ENCODE measurements at regions not wholly inside any gene's neighbourhood (a gene's known extent, or its start where the extent isn't known, plus 50 kb on each side); places are given as distances from the start of the nearest gene placed in this dataset.

DNA sequence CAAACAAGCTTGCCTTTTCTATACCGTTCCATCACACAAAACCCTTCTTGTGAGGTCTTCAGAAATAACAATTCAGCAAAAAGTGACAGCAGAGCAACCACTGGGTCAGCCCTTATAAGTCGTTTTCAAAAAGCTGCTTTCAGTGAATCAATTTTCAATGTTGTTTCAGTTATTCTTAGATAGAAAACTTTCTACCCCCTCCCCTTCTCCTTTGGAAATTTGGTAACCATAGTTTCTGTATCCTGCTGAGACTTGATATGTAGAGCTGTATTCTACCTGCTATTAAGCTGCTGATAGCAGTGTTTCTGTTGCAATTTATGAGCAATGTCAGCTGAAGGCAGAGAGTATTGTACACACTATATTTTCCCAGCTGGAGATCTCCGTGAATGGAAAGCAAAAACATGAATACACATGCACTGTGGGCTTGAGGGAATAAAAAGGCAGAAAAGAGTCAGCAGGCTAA is 75.7 kb downstream of the ZNF608 start:
- Mint-ChIP-seq H3K36me3 (no peaks in the 10 kb centered on the region), H3K9me3 (no peaks in the 10 kb centered on the region), H3K27me3 (no peaks in the 10 kb centered on the region), H3K27ac (no peak overlapping the region), H3K4me3 (no peak overlapping the region), H3K4me1 (peaks cover 14% of the 10 kb centered on the region)
- DNase-seq (ENCODE audit: low spot score in 2 of 2) = no peak
- ATAC-seq (ENCODE audit: low read depth) = no peak

DNA sequence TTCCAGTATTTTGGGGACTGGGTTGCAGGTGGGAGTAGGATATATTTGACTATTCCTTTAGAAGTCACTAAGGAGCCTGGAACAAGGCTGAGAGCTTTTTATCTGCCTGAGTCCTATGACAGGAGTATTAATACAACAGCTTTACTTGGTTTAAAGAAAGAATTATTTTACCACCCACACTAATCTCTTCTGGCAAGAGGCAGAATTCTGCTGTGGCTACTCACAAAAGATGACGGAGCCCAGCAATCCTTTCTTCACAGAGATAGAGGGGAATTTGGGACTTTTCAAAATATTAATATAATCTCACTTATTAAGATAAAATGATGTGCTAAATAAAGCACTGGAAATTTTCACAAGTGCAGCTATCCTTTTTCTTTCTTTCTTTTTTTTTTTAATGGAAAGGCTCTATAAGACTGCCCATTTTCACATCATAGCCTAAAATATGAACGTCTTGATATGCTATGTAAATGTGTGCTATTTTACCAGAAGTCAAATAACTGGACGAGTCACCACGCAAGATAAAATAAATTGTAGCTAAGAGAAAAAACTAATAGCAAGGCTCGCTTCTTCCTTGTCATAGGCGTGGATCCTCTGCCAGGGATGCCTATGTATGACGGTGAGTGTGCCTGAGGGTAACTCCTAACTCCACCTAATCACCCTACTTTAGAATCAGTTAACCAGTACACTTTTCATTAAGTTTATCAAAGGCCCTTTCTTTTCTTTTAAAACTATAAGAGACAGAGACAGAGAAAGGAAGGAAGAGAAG is 76.3 kb downstream of the ZNF608 start:
- Mint-ChIP-seq H3K4me1 (peaks cover 14% of the 10 kb centered on the region), H3K4me3 (no peak overlapping the region), H3K27me3 (no peaks in the 10 kb centered on the region), H3K27ac (no peak overlapping the region), H3K36me3 (no peaks in the 10 kb centered on the region), H3K9me3 (no peaks in the 10 kb centered on the region)
- DNase-seq (ENCODE audit: low spot score in 2 of 2) (no peak), ATAC-seq (ENCODE audit: low read depth) (no peak)

DNA sequence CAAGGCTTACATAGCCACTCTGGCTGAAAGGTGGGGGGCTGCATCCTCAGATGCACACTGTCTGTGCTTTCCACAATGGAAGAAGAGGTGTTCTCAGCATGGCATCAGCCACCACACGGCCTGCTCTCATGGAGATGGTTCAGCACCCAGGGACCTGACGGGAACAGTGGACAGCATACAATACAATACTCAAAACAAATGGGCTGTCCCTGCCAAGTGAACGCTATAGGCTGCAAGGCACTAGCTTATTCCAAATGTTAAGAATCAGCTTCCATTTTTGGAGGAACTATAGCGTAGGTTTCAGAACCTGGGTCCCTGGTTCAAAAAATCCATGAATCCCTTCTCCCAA is 77.2 kb downstream of the ZNF608 start:
- Mint-ChIP-seq H3K9me3 (no peaks in the 10 kb centered on the region), H3K4me3 (no peak overlapping the region), H3K36me3 (no peaks in the 10 kb centered on the region), H3K4me1 (peaks cover 14% of the 10 kb centered on the region), H3K27me3 (no peaks in the 10 kb centered on the region), H3K27ac (no peak overlapping the region)
- ATAC-seq (ENCODE audit: low read depth) = no peak
- DNase-seq (ENCODE audit: low spot score in 2 of 2) = no peak

DNA sequence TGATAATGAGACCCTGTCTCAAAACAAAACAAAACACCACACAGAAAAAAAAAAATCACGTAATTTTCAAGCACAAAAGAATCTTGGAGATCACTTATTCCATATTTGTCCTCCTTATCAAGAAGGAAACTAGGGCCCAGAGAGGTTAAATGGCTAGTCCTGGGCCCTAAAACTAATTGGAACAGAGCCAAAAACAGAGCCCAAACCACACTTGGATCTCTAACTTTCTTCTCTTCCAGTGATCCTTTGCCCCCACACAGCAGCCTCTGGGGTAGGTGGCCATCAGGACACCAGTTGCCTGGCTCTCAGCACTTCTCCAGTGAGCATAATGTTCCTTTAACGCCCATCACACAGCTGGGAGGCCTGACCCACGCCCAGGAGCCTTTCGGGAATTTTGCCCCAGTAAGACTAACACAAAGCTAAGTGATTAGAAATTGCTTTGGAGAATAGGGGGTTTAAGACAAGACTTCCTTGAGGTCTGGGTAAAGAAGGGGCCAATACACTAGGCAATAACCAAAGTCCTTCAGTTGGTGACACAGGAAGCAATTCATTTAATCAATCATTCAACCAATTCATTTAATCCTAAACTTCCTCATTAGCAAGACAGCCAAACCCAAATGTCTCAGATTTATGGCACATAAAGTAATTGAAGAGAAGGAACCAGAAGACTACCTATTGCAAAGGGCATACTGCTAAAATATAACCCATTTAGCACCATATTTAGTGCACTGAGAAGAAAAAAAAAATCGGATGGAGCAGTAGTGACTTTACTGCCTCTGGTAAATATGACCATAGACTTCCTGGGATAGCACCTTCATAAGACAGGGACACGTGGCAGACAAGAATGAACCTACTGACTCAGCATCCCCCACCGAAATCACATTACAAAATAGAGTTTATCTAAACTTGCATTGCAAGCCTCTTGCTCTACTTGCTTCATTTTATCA is 77.8 kb downstream of the ZNF608 start:
- no peak overlapping the region for H3K27ac Mint-ChIP-seq
- ATAC-seq (ENCODE audit: low read depth) = no peak

DNA sequence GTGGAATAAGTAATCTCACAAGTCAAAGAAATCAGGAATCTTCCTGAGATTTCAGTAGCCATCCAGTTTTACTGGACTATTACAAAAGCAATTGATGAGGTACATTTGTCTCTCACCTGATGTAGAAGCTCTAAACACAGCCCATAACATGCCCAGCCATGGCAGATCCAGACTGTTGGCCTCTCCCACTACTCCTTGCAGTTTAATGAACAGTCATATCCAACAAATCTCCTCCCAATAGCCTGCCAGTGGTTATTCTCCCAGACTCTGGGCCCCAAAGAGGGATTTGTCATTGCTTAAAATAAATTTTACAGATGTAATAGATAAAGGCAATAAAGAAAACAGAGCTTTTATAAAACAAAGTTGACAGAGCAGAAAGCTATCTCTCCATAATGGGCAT is 80.8 kb downstream of the ZNF608 start:
- Mint-ChIP-seq H3K27ac (no peak overlapping the region), H3K4me3 (no peak overlapping the region), H3K9me3 (no peaks in the 10 kb centered on the region), H3K4me1 (peaks cover 15% of the 10 kb centered on the region), H3K27me3 (no peaks in the 10 kb centered on the region), H3K36me3 (no peaks in the 10 kb centered on the region)
- no peak for DNase-seq (ENCODE audit: low spot score in 2 of 2)
- ATAC-seq (ENCODE audit: low read depth) = no peak

More for the DNA sequence above, 77.8 kb downstream of the ZNF608 start:
- Mint-ChIP-seq H3K36me3 (no peaks in the 10 kb centered on the region), H3K4me1 (peaks cover 14% of the 10 kb centered on the region), H3K4me3 (no peak overlapping the region), H3K27me3 (no peaks in the 10 kb centered on the region), H3K9me3 (no peaks in the 10 kb centered on the region)
- DNase-seq (ENCODE audit: low spot score in 2 of 2) = no peak

DNA sequence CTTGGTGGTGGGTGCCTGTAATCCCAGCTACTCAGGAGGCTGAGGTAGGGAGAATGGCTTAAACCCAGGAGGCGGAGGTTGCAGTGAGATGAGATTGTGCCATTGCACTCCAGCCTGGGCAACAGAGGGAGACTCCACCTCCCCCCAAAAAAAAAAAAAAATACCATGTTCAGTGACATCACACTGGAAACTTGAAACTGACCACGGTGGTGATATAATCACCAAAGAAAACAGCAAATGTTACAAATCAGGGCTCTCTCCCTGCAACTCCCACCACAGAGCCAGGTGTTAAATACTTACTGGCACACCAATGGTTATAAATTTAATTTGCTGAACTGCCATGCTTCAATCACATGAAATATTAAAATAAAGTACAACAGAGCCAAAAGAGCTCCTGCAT is 81.4 kb downstream of the ZNF608 start:
- Mint-ChIP-seq H3K9me3 (no peaks in the 10 kb centered on the region), H3K27me3 (no peaks in the 10 kb centered on the region), H3K36me3 (no peaks in the 10 kb centered on the region), H3K27ac (no peak overlapping the region), H3K4me1 (peaks cover 13% of the 10 kb centered on the region), H3K4me3 (no peak overlapping the region)
- DNase-seq (ENCODE audit: low spot score in 2 of 2) (no peak), ATAC-seq (ENCODE audit: low read depth) (no peak)

DNA sequence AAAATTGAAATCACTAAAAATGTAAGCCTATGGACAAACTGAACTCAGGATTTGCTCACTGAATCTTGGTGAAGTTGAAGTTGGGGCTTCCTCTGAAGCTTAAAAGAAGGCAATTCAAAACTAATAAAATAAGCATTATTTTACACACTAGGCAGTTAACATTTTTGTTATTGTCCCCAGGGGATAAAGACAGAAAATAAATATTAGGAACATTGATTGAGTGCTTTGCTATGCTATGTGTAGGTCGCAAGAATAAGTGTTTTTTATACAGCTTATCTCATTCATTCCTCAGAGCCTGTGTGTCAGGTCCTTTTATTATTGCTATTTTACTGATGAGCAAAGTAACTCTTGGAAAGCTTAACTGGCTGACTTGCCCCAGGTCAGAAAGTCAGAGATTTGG is 82.2 kb downstream of the ZNF608 start:
- Mint-ChIP-seq H3K27ac (no peak overlapping the region), H3K4me1 (peaks cover 16% of the 10 kb centered on the region), H3K27me3 (no peaks in the 10 kb centered on the region), H3K9me3 (no peaks in the 10 kb centered on the region), H3K4me3 (no peak overlapping the region), H3K36me3 (no peaks in the 10 kb centered on the region)
- DNase-seq (ENCODE audit: low spot score in 2 of 2) (no peak), ATAC-seq (ENCODE audit: low read depth) (no peak)

DNA sequence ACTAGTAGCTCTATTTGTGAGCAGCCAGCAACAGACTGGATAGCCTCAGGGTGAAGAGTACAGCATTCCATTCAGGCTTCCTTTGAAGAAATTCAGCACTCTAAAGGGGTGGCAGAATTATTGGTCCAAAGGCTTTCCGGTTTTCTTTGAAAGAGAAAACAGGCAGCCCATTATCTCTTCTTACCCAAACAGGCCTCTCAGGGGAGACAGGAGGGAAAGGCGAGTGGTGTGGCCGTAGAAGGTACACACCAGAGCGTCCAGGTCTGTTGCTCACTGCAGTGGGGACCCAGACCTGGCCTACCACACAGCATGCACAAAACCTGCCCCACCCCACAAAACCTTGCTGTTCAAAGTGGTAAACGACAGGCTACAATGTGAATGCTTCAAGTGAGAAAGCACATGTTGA is 83.3 kb downstream of the ZNF608 start:
- Mint-ChIP-seq H3K4me3 (no peak overlapping the region), H3K27me3 (no peaks in the 10 kb centered on the region), H3K36me3 (no peaks in the 10 kb centered on the region), H3K27ac (no peak overlapping the region), H3K9me3 (no peaks in the 10 kb centered on the region), H3K4me1 (peaks cover 14% of the 10 kb centered on the region)
- DNase-seq (ENCODE audit: low spot score in 2 of 2) (no peak), ATAC-seq (ENCODE audit: low read depth) (no peak)

DNA sequence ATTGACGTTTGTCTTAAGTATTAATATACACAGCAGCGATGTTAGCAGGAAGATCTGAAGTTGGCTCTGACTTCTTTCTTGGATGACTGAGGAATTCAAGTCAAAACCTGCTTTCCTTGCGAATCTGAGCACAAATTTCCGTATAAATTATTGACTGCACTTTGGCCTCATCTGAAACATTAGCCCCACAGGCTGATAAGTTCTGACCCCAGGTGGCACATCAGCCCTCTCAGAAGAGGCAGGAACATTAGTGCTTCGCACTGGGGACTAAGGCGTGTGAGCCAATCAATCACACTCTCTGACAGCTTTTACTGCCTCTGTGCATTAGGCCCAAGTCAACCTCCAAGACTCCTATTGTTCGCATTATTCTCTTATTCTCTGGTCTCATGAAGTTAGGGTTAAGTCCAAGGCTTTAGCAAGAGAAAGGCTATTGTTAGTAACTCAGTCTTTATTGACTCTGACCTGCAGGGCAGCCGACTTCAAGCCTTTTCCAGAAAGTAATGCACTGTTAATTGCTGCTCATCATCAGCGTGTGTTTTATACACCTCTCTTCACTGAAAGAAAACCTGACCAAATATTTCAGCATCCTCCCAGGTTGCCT is 84.2 kb downstream of the ZNF608 start:
- H3K4me3 Mint-ChIP-seq = no peak overlapping the region
- no peaks in the 10 kb centered on the region for H3K27me3 Mint-ChIP-seq
- H3K27ac Mint-ChIP-seq = peak overlapping the region; percentile 14
- H3K9me3 Mint-ChIP-seq = no peaks in the 10 kb centered on the region
- DNase-seq (ENCODE audit: low spot score in 2 of 2) (no peak), ATAC-seq (ENCODE audit: low read depth) (no peak)
- H3K36me3 Mint-ChIP-seq = no peaks in the 10 kb centered on the region
- peaks cover 14% of the 10 kb centered on the region for H3K4me1 Mint-ChIP-seq

DNA sequence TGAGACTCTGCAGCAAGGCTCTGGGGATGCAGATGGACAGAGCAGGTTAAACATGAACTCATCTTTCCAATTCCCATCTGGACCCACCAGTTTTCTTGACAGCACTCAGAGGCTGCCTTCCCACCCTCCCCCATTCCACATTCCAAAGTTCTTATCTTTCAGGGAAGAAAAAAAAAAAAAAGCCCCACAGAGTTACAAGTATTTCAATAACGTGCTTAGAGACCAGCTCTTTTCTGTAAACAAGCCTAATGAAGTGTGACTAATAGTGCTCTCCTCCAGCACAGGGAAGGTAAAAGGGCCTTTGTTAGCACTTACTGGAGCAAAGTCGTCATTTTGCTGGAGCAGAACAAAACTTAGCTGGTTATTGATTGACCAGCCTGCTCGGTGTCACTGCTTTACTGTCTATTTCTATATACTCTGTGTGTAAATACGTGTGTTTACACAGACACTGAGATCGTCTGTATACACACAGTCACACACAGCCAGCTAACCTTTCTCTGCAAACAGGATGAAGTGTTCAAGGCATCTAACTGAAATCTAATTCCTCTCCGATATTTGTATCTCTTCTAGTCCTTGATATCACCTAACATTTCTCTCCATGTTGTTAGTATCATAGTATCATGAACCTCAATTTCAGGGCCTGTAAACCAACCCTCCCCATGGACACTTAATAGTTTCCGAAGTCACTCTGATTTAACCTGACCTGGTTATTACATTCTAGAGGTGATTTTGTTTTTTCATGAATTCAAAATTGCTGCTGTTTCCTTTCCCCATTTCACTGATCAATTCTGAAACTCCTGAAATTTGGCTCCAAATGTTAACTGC is 84.9 kb downstream of the ZNF608 start:
- peaks cover 14% of the 10 kb centered on the region for H3K4me1 Mint-ChIP-seq
- no peaks in the 10 kb centered on the region for H3K27me3 Mint-ChIP-seq
- no peaks in the 10 kb centered on the region for H3K36me3 Mint-ChIP-seq
- no peaks in the 10 kb centered on the region for H3K9me3 Mint-ChIP-seq
- DNase-seq (ENCODE audit: low spot score in 2 of 2) (no peak), ATAC-seq (ENCODE audit: low read depth) (no peak)
- peak overlapping the region; percentile 14 for H3K27ac Mint-ChIP-seq
- no peak overlapping the region for H3K4me3 Mint-ChIP-seq

DNA sequence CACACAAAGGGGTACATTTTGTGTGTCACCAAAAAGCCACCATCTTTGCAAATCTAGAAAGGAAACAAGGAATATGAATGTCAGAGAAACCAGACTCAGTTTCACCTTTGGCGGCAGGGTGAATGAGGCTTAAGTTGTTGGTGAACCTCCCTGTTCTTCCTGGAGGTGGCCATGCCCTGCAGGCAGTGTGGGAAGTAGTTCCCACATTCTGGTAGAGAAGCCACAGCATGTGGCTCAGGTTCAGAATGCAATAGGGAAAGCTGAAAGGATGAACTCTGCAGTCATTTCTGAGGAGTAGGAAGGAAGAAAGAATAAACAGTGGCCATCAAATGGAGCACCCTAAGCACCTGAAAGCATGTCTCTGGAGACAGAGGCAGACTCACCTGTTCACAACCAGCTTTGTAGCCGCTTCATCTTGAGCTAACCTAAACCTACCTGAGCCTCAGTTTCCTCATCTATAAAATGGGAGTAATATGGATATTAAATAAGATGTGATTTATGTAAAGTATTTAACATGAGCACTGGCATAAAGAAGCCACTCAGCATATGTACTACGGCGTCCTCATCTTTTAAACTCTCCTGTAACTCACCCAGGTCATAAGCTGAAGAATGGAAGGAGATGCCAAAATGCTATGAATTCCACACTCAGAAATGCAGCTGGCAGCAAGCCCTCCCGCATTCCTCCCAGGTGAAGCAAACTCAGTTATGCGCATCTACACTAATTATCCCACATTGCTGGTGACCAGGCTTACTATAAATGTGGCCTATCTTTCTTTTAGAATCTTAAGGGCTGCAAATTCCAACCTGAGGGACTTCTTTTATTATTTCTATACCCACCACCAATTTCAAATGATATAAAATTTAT is 86.0 kb downstream of the ZNF608 start:
- H3K27me3 Mint-ChIP-seq = no peaks in the 10 kb centered on the region
- no peaks in the 10 kb centered on the region for H3K36me3 Mint-ChIP-seq
- H3K27ac Mint-ChIP-seq = no peak overlapping the region
- peaks cover 14% of the 10 kb centered on the region for H3K4me1 Mint-ChIP-seq
- ATAC-seq (ENCODE audit: low read depth) (no peak), DNase-seq (ENCODE audit: low spot score in 2 of 2) (no peak)
- H3K9me3 Mint-ChIP-seq = no peaks in the 10 kb centered on the region
- H3K4me3 Mint-ChIP-seq = no peak overlapping the region

DNA sequence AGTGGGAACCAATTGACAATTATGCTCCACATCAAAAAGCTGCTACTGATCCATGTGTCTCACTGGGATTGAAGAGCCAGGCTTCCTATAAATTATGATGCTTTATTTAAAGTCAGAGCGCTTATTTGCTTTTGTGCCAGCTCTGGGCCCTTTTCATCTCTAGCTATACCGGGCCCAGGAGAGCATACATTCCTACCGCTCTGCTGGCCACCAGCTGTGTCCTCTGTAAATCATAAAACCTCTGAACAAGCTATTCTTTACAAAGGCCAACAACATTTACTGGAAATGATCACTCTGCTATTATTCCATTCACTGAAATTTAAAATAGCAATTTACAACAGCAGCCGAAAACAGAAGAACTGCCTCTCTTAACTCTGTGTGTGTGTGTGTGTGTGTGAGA is 86.6 kb downstream of the ZNF608 start:
- Mint-ChIP-seq H3K4me1 (peaks cover 14% of the 10 kb centered on the region), H3K9me3 (no peaks in the 10 kb centered on the region), H3K36me3 (no peaks in the 10 kb centered on the region), H3K27ac (no peak overlapping the region), H3K27me3 (no peaks in the 10 kb centered on the region), H3K4me3 (no peak overlapping the region)
- DNase-seq (ENCODE audit: low spot score in 2 of 2) (no peak), ATAC-seq (ENCODE audit: low read depth) (no peak)
